ENCODE measurements at regions not wholly inside any gene's neighbourhood (a gene's known extent, or its start where the extent isn't known, plus 50 kb on each side); places are given as distances from the start of the nearest gene placed in this dataset.

- TF ChIP-seq TAF1 (IDR thresholded peaks at IDR 0.05; ENCODE audit: borderline replicate concordance, insufficient read depth, low read length) (no peak), FOXP2 (optimal IDR thresholded peaks at IDR 0.05; ENCODE audit: borderline replicate concordance, extremely low read depth, extremely low read length, insufficient read depth) (no peak), SIN3A (IDR thresholded peaks at IDR 0.05; ENCODE audit: borderline replicate concordance, insufficient read depth, low read length) (no peak), REST (IDR thresholded peaks at IDR 0.05; ENCODE audit: insufficient read depth in 1 of 2, low read depth in 2 of 2, low read length in 2 of 2) (no peak), POLR2AphosphoS5 (IDR thresholded peaks at IDR 0.05; ENCODE audit: low read depth, low read length) (no peak)
These were observed 77.2 kb upstream of the SIPA1L2 start for GRCh38 chr1:232707142-232707541.

DNA sequence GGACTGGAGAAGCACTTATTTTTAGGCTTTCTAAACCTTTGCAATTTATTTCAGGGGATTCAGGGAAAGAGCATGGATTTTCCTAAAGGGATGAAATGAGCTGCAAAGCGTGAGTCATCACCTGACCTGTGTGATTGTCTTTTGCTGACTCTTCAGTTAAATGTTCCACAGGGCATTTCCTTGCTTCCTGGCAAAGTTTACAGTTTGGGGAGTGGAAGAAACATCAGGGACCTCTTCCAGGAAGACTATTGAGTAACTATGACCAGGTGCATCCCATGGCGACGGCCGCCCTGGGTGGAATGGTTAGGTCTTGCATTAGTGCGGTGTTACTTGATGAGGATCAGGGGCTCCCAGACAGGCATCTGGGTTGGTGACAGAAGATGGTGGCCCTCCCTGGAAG is 79.5 kb upstream of the SIPA1L2 start:
- TF ChIP-seq SIN3A (IDR thresholded peaks at IDR 0.05; ENCODE audit: borderline replicate concordance, insufficient read depth, low read length): no peak
- TF ChIP-seq POLR2AphosphoS5 (IDR thresholded peaks at IDR 0.05; ENCODE audit: low read depth, low read length): no peak
- TF ChIP-seq TAF1 (IDR thresholded peaks at IDR 0.05; ENCODE audit: borderline replicate concordance, insufficient read depth, low read length): no peak
- TF ChIP-seq FOXP2 (optimal IDR thresholded peaks at IDR 0.05; ENCODE audit: borderline replicate concordance, extremely low read depth, extremely low read length, insufficient read depth): no peak
- TF ChIP-seq REST (IDR thresholded peaks at IDR 0.05; ENCODE audit: insufficient read depth in 1 of 2, low read depth in 2 of 2, low read length in 2 of 2): no peak

- no peak for TF ChIP-seq POLR2AphosphoS5 (IDR thresholded peaks at IDR 0.05; ENCODE audit: low read depth, low read length)
- no peak for TF ChIP-seq FOXP2 (optimal IDR thresholded peaks at IDR 0.05; ENCODE audit: borderline replicate concordance, extremely low read depth, extremely low read length, insufficient read depth)
- TF ChIP-seq REST (IDR thresholded peaks at IDR 0.05; ENCODE audit: insufficient read depth in 1 of 2, low read depth in 2 of 2, low read length in 2 of 2): no peak
- TF ChIP-seq SIN3A (IDR thresholded peaks at IDR 0.05; ENCODE audit: borderline replicate concordance, insufficient read depth, low read length): no peak
- TF ChIP-seq TAF1 (IDR thresholded peaks at IDR 0.05; ENCODE audit: borderline replicate concordance, insufficient read depth, low read length): no peak
These were observed 82.1 kb upstream of the SIPA1L2 start for GRCh38 chr1:232711996-232712395.

GRCh38 chr1:232713785-232714184 is 83.9 kb upstream of the SIPA1L2 start:
- no peak for TF ChIP-seq REST (IDR thresholded peaks at IDR 0.05; ENCODE audit: insufficient read depth in 1 of 2, low read depth in 2 of 2, low read length in 2 of 2)
- TF ChIP-seq SIN3A (IDR thresholded peaks at IDR 0.05; ENCODE audit: borderline replicate concordance, insufficient read depth, low read length): no peak
- TF ChIP-seq POLR2AphosphoS5 (IDR thresholded peaks at IDR 0.05; ENCODE audit: low read depth, low read length): no peak
- no peak for TF ChIP-seq FOXP2 (optimal IDR thresholded peaks at IDR 0.05; ENCODE audit: borderline replicate concordance, extremely low read depth, extremely low read length, insufficient read depth)
- TF ChIP-seq TAF1 (IDR thresholded peaks at IDR 0.05; ENCODE audit: borderline replicate concordance, insufficient read depth, low read length): no peak

DNA sequence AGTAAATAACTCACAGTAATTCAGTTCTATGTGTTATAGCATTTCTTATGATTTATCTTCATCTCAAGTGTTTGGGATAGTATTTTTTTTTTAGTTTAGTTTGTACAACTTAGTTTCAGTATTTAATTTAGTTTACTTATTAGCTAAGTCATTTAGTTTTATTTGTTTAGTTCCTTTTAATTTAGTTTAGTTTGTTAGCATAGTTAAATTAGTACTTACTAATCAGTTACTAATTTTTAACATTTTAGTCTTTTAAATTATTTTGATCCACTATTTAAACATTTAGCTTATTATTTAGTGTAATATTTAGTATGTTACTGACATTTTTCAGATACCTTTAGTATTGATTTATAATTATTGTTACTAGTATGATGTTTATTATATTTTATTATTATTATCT is 85.2 kb upstream of the SIPA1L2 start:
- TF ChIP-seq TAF1 (IDR thresholded peaks at IDR 0.05; ENCODE audit: borderline replicate concordance, insufficient read depth, low read length) (no peak), POLR2AphosphoS5 (IDR thresholded peaks at IDR 0.05; ENCODE audit: low read depth, low read length) (no peak), REST (IDR thresholded peaks at IDR 0.05; ENCODE audit: insufficient read depth in 1 of 2, low read depth in 2 of 2, low read length in 2 of 2) (no peak), SIN3A (IDR thresholded peaks at IDR 0.05; ENCODE audit: borderline replicate concordance, insufficient read depth, low read length) (no peak), FOXP2 (optimal IDR thresholded peaks at IDR 0.05; ENCODE audit: borderline replicate concordance, extremely low read depth, extremely low read length, insufficient read depth) (no peak)
